Sigmoid colon (tissue), 4 donors: ENCODE measurements at regions not wholly inside any gene's neighbourhood (a gene's known extent, or its start where the extent isn't known, plus 50 kb on each side); places are given as distances from the start of the nearest gene placed in this dataset.

ENCODE experiments used
- CTCF ChIP-seq, 4 experiments: fragments of 450-650 bp in 3 of 4; fragments of 200-600 bp in 1 of 4; IDR thresholded peaks; one replicate each; pipeline ENCODE4 v1.5.1; 2016 to 2019; ENCODE audit warnings: antibody characterized with exemption in 4 of 4, mild to moderate bottlenecking in 3 of 4, moderate library complexity in 2 of 4
- POLR2A ChIP-seq, 2 donors: fragments of 450-650 bp; IDR thresholded peaks; one replicate each; pipeline ENCODE4 v1.6.1; 2016; ENCODE audit warnings: antibody characterized with exemption in 2 of 2, mild to moderate bottlenecking in 2 of 2, moderate library complexity in 2 of 2
- POLR2AphosphoS5 ChIP-seq, 4 donors: sonication (generic); formaldehyde crosslinking; IDR thresholded peaks; one replicate each; pipeline ENCODE4 v1.6.1; 2017; ENCODE audit warnings: antibody characterized with exemption in 4 of 4

- no peak for TF ChIP-seq CTCF (IDR thresholded peaks at IDR 0.05)
- no peak for TF ChIP-seq POLR2A (IDR thresholded peaks at IDR 0.05)
- no peak for TF ChIP-seq POLR2AphosphoS5 (IDR thresholded peaks at IDR 0.05)
Measured at GRCh38 chr4:181582595-181582994, 660.6 kb upstream of the TENM3 start.
